ENCODE measurements at regions not wholly inside any gene's neighbourhood (a gene's known extent, or its start where the extent isn't known, plus 50 kb on each side); places are given as distances from the start of the nearest gene placed in this dataset.

DNA sequence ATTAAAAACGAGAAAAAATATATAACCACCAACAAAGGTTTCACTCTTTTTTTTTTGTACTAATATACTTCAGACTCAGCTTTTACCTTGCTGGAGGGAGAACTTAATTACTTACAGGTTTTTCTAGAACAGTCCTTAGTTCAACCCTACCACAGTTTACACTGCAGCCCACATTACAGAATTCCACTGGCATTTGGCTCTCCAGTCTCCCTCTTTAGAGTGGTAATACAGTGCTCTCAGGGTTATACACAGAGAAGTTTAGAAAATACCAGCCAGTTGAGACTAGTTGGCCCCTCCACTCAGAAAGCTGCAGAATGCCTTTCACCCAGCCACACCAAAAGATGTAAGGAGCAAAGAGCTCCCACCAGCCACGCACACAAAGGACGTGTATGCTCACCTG is 122.3 kb upstream of the DIO3 start:
- peaks cover 2% of the 10 kb centered on the region; the same call in 1 of the 2 replicates for H3K9me3 ChIP-seq (ENCODE audit: control insufficient read depth, insufficient read depth, low read length)
- dilution Hi-C loops (cut with HindIII; ENCODE audit: low sequenced_read_pairs, unreplicated experiment) = no loop called here
- H4K5ac ChIP-seq (ENCODE audit: low read depth, low read length) = no peak overlapping the region
- ATAC-seq (ENCODE audit: low read depth) (no peak), DNase-seq (no peak)
- no peak overlapping the region for H2AK5ac ChIP-seq (ENCODE audit: low read depth, low read length)
- ChIA-PET CTCF (no interaction called here), POLR2A (ENCODE audit: unreplicated experiment) (no interaction called here)
- H2BK5ac ChIP-seq (ENCODE audit: low read depth, low read length, poor library complexity, severe bottlenecking) = no peak overlapping the region
- WGBS, 2 experiments (ENCODE audit: extremely low coverage in 2 of 2, insufficient read length in 1 of 2) = no CpG with 5 or more reads among the region's 3 CpGs
- H3K36me3 ChIP-seq (ENCODE audit: control insufficient read depth, insufficient read depth, low read length) = no peaks in the 10 kb centered on the region
- H4K91ac ChIP-seq (ENCODE audit: insufficient read depth, low read depth, low read length) = no peak overlapping the region
- H3K56ac ChIP-seq (ENCODE audit: extremely low read depth, insufficient read depth, low read length) = no peak overlapping the region
- no peaks in the 10 kb centered on the region for H3K9me1 ChIP-seq (ENCODE audit: insufficient read depth, low read length)
- no peak overlapping the region for H3K4me3 ChIP-seq (ENCODE audit: insufficient read depth, low read depth, low read length)
- H3K14ac ChIP-seq (replicated peaks; ENCODE audit: low read depth, low read length) = no peak overlapping the region
- H2BK120ac ChIP-seq (ENCODE audit: low read depth, low read length) = no peak overlapping the region
- H4K20me1 ChIP-seq (ENCODE audit: insufficient read depth, low read length) = no peaks in the 10 kb centered on the region
- no peak overlapping the region for H3K27ac ChIP-seq (ENCODE audit: insufficient read depth, low read length)
- BruUV-seq (replicated peaks) = no TSS peak
- in situ Hi-C loops (cut with MboI; ENCODE audit: low sequenced_read_pairs) = no loop called here
- H3K9ac ChIP-seq (ENCODE audit: low read depth, low read length) = no peak overlapping the region
- H2AFZ ChIP-seq (replicated peaks; ENCODE audit: low read length, poor library complexity) = no peak overlapping the region
- H3K23ac ChIP-seq (ENCODE audit: low read depth, low read length) = no peak overlapping the region
- TF ChIP-seq RFX5 (IDR thresholded peaks at IDR 0.05; ENCODE audit: low read depth, low read length) = no peak
- no peak for TF ChIP-seq MAZ (IDR thresholded peaks at IDR 0.05; ENCODE audit: borderline replicate concordance, low read depth, low read length)
- H4K8ac ChIP-seq (ENCODE audit: low read depth in 2 of 2, low read length in 2 of 2) = no peak overlapping the region
- H3K27me3 ChIP-seq (ENCODE audit: control insufficient read depth, insufficient read depth, low read length) = peaks cover 2% of the 10 kb centered on the region; the same call in 1 of the 2 replicates
- H2BK20ac ChIP-seq (ENCODE audit: low read depth, low read length) = no peak overlapping the region
- no peak overlapping the region for H3K4ac ChIP-seq (ENCODE audit: low read depth, low read length)
- no peak overlapping the region for H2AK9ac ChIP-seq (replicated peaks; ENCODE audit: low read depth, low read length, poor library complexity)
- H3K18ac ChIP-seq (ENCODE audit: low read depth, low read length) = no peak overlapping the region
- intact Hi-C loops (cut with micrococcal nuclease) = no loop called here
- H3K79me1 ChIP-seq (ENCODE audit: low read depth in 1 of 2, low read length in 2 of 2) = no peaks in the 10 kb centered on the region
- H3K4me2 ChIP-seq (ENCODE audit: low read depth, low read length) = no peak overlapping the region
- no peak overlapping the region for H2BK15ac ChIP-seq (ENCODE audit: low read depth, low read length)
- no peaks in the 10 kb centered on the region; the same call in 1 of the 2 replicates for H3K4me1 ChIP-seq (ENCODE audit: control insufficient read depth, insufficient read depth, low read length)
